Right atrium auricular region (tissue), 2 donors: ENCODE measurements at regions not wholly inside any gene's neighbourhood (a gene's known extent, or its start where the extent isn't known, plus 50 kb on each side); places are given as distances from the start of the nearest gene placed in this dataset.

Experiments used
- DNase-seq: peaks from one replicate; pipeline ENCODE4 v3.0.0-alpha.2; 2019; ENCODE audit warnings: low spot score
- H3K27ac ChIP-seq, 2 donors: fragments of 200-600 bp; sonication (generic); 1 replicate in 1 of 2; 2 replicates in 1 of 2; pipeline ENCODE4 v1.5.1; 2016 to 2019
- H3K27me3 ChIP-seq, 2 donors: fragments of 200-600 bp; sonication (generic); one replicate each; pipeline versions ENCODE4 v1.5.1 to v1.6.0; 2017 to 2019
- H3K36me3 ChIP-seq: fragments of 200-600 bp; sonication (generic); one replicate; pipeline ENCODE4 v1.5.1; 2016
- H3K4me1 ChIP-seq, 2 donors: fragments of 200-600 bp; sonication (generic); one replicate each; pipeline versions ENCODE4 v1.5.1 to v1.6.0; 2017 to 2019
- H3K4me3 ChIP-seq, 2 donors: fragments of 200-600 bp; sonication (generic); 1 replicate in 1 of 2; 2 replicates in 1 of 2; pipeline ENCODE4 v1.5.1; 2017 to 2019; ENCODE audit warnings: mild to moderate bottlenecking in 1 of 2, moderate library complexity in 1 of 2
- H3K9me3 ChIP-seq, 2 donors: fragments of 200-600 bp; sonication (generic); one replicate each; pipeline ENCODE4 v1.5.1; 2019
- CTCF ChIP-seq, 2 donors: fragments of 200-600 bp; sonication (generic); IDR thresholded peaks; one replicate each; pipeline ENCODE4 v1.5.1; 2019; ENCODE audit warnings: antibody characterized with exemption in 2 of 2

- Histone ChIP-seq H3K27ac (no peak overlapping the region), H3K27me3 (no peaks in the 10 kb centered on the region), H3K36me3 (no peaks in the 10 kb centered on the region), H3K4me1 (no peaks in the 10 kb centered on the region), H3K4me3 (no peak overlapping the region), H3K9me3 (no peaks in the 10 kb centered on the region)
- TF ChIP-seq CTCF (IDR thresholded peaks at IDR 0.05) = no peak
- no peak for DNase-seq
Observed at GRCh38 chr2:145728511-145728910, 1208.6 kb upstream of the ZEB2 start.

- no peaks in the 10 kb centered on the region for H3K4me1 ChIP-seq
- no peaks in the 10 kb centered on the region for H3K27me3 ChIP-seq
- H3K4me3 ChIP-seq = no peak overlapping the region
- DNase-seq = no peak
- no peaks in the 10 kb centered on the region for H3K9me3 ChIP-seq
- no peak overlapping the region for H3K27ac ChIP-seq
- H3K36me3 ChIP-seq = no peaks in the 10 kb centered on the region
- TF ChIP-seq CTCF (IDR thresholded peaks at IDR 0.05) = no peak
Observed at GRCh38 chr2:145725876-145726275, 1206.0 kb upstream of the ZEB2 start.

GRCh38 chr2:145724311-145724898, 1204.5 kb upstream of the ZEB2 start:
- Histone ChIP-seq H3K4me3 (no peak overlapping the region), H3K9me3 (no peaks in the 10 kb centered on the region), H3K36me3 (no peaks in the 10 kb centered on the region), H3K4me1 (no peaks in the 10 kb centered on the region), H3K27ac (no peak overlapping the region), H3K27me3 (no peaks in the 10 kb centered on the region)
- no peak for TF ChIP-seq CTCF (IDR thresholded peaks at IDR 0.05)
- no peak for DNase-seq

GRCh38 chr2:145723872-145724271, 1204.0 kb upstream of the ZEB2 start:
- Histone ChIP-seq H3K4me3 (no peak overlapping the region), H3K4me1 (no peaks in the 10 kb centered on the region), H3K27ac (no peak overlapping the region), H3K36me3 (no peaks in the 10 kb centered on the region), H3K27me3 (no peaks in the 10 kb centered on the region), H3K9me3 (no peaks in the 10 kb centered on the region)
- no peak for TF ChIP-seq CTCF (IDR thresholded peaks at IDR 0.05)
- no peak for DNase-seq

- H3K4me3 ChIP-seq = no peak overlapping the region
- TF ChIP-seq CTCF (IDR thresholded peaks at IDR 0.05) = no peak
- no peak for DNase-seq
- no peaks in the 10 kb centered on the region for H3K36me3 ChIP-seq
- H3K27ac ChIP-seq = no peak overlapping the region
- H3K4me1 ChIP-seq = no peaks in the 10 kb centered on the region
- no peaks in the 10 kb centered on the region for H3K27me3 ChIP-seq
- H3K9me3 ChIP-seq = no peaks in the 10 kb centered on the region
Observed at GRCh38 chr2:145721681-145722080, 1201.8 kb upstream of the ZEB2 start.

- DNase-seq = no peak
- H3K4me3 ChIP-seq = no peak overlapping the region
- H3K4me1 ChIP-seq = no peaks in the 10 kb centered on the region
- no peaks in the 10 kb centered on the region for H3K27me3 ChIP-seq
- H3K9me3 ChIP-seq = peaks cover 0 to 10% of the 10 kb centered on the region in 2 donors
- H3K36me3 ChIP-seq = no peaks in the 10 kb centered on the region
- TF ChIP-seq CTCF (IDR thresholded peaks at IDR 0.05) = no peak
- H3K27ac ChIP-seq = no peak overlapping the region
Observed at GRCh38 chr2:145715601-145716000, 1195.7 kb upstream of the ZEB2 start.
